HG03280 (cell line): ENCODE measurements at regions not wholly inside any gene's neighbourhood (a gene's known extent, or its start where the extent isn't known, plus 50 kb on each side); places are given as distances from the start of the nearest gene placed in this dataset.

Experiments used
- ATAC-seq: cut with Tn5 transposase; IDR thresholded peaks from one replicate; pipeline ENCODE4 v1.9.1; 2021; ENCODE audit warnings: mild to moderate bottlenecking, moderate library complexity; ENCODE audit not compliant: unreplicated experiment

GRCh38 chr14:42710071-42710470 lies 1103.4 kb downstream of the LRFN5 start:
- no peak for ATAC-seq

GRCh38 chr14:42703501-42703900 lies 1096.8 kb downstream of the LRFN5 start:
- ATAC-seq, result no peak

DNA sequence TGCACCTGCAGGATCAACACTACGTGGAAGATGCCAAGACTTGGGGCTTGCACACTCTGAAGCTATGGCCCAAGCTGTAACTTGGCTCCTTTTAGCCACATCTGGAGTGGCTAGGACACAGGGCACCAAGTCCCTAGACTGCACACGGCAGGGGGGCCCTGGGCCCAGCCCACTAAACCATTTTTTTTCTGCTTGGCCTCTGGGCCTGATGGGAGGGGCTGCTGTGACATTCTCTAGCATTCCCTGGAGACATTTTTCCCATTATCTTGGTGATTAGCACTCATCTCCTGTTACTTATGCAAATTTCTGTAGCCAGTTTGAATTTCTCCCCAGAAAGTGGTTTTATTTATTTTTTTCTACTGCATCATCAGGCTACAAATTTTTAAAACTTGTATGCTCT lies 1080.7 kb downstream of the LRFN5 start:
- ATAC-seq, result no peak

DNA sequence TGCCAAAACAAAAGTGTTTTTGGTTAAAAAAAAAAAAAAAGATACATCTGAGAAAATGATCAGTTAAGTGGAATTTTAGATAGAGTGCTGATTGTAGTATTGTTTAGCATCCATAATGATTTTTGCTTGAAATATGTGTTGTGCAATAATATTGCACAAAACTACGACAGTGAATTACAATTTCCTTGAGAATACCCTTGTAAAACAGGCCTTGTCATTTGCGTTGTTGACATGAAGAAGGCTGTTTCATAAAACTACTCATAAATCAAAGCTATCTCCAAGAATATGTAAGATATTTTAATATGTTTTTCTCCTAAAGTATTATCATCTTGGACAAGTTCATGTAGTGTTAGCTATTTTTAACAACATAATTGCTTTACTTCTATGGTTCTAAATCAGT lies 1077.0 kb downstream of the LRFN5 start:
- ATAC-seq, result no peak

GRCh38 chr14:42676636-42677035 lies 1070.0 kb downstream of the LRFN5 start:
- ATAC-seq, result no peak

- no peak for ATAC-seq
Observed at GRCh38 chr14:42673963-42674362, 1067.3 kb downstream of the LRFN5 start.

- no peak for ATAC-seq
Observed at GRCh38 chr14:42671636-42672035, 1065.0 kb downstream of the LRFN5 start.

GRCh38 chr14:42665083-42665482 lies 1058.4 kb downstream of the LRFN5 start:
- no peak for ATAC-seq

GRCh38 chr14:42664190-42664589 lies 1057.5 kb downstream of the LRFN5 start:
- ATAC-seq, result no peak

- no peak for ATAC-seq
Observed at GRCh38 chr14:42654707-42655106, 1048.0 kb downstream of the LRFN5 start.

- no peak for ATAC-seq
Observed at GRCh38 chr14:42642787-42643186, 1036.1 kb downstream of the LRFN5 start.

DNA sequence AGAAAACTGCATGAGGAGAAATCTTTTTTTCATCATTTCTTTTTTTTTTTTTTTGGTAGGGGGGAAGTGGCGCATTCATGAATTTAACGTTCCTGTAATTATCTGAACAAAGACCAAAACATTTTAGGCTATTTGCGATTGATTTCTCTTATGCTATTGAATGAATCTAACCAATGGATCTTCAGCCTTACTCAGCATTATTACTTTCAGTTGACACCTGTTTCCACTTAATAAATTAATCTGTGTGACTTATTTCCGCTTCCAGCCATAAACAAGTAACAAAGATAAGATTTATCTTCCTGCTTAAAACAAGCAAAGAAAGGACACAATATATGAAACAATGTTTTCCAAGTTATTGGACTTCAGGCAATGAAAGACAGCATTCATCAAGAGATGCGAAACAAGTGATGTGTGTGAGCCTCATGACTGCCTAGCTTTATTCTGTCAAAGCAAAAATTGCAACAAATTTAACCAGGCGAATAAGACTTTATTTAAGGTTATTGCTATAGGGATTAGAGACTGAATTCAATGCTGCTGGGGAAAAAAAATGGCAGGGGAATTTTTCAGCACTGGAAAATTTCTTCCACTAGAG lies 1026.9 kb downstream of the LRFN5 start:
- no peak for ATAC-seq

- ATAC-seq, result no peak
Observed at GRCh38 chr14:42629553-42629952, 1022.9 kb downstream of the LRFN5 start.

DNA sequence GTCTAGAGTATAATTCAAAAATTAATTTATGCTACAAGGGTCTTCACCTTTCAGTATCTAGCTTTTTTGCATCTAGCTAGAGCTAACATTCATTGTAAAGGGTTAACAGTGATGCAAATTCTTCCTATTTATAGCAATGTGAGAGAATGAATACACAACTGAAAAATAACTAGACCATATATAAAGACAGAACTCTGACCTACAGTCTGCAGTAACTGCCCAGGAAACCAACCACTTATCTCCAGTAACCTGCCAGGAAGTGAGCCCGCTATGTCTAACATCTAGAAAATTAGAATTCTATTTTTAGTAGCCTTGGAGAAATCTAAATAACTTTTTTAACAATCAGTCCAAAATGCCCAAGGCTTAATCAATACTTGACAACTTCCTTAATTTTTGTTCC lies 1021.9 kb downstream of the LRFN5 start:
- ATAC-seq, result no peak

DNA sequence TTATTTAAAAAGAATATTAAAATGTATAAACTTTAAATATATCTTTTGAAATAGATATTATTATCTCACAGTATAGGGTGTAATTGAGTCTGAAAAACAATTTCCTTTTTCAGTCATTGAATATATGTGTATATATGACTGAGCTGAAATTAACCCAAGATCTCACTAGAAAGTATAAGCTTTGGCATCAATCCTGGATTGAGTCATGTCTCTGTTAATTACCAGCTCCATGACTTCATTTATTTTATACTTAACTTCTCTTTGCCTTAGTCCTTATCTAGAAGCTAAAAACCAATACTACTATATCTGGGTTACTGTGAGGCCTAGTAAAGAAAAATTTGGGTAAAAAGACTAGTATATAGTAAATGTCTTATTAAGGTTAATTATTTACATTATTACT lies 1020.3 kb downstream of the LRFN5 start:
- ATAC-seq, result no peak

DNA sequence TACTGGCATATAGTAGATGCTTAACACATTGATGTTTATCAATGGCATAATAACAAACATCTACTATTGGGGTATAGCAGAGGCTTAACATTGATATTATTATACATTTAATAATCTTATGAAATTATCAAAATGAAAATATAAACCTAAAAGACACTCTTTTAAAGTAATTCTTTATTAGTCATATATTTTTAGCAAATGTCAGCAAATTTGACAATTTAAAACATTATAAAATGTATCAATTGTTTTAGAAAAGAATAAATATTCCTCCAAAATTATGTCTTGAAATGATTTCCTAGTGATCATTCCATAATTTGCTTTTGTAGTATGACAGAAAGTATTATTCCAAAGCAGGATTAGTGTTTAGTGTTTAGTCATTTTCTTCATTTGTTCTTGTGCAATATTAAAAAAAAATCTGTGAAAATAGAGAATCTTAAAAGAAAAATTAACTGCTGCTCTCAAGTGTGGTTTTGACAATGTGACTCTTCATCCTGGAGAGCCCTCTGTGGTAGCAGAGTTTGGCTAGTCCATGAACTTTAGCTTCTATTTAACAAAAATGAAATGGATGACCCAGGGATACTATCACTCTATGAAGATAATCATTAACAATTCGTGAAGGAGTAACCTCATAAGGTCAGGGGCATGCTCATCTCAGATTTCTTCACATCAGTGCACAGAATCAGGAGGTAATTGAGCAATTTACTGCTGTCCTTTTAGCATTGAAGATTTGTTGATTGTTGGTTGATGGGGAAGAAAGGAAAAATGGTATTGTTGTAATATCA lies 1018.5 kb downstream of the LRFN5 start:
- ATAC-seq, result no peak

DNA sequence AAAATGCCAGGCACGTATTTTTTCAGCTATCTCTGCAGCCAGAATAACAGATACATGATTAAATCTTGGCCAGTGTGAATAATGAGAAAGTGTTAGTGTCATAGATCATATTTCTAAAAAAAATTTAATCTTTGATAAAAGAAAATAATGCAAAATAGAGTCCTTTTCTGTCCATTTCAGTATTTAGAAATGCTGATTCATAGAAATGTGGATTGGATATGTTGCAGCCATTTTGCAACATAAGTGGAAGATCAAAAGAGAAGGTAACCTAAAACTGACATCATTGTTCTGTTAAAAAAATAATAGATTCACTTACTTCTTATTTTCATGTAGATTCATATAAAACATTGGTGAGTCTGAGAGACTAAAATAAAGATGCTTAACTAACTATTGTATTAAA lies 1010.3 kb downstream of the LRFN5 start:
- no peak for ATAC-seq

DNA sequence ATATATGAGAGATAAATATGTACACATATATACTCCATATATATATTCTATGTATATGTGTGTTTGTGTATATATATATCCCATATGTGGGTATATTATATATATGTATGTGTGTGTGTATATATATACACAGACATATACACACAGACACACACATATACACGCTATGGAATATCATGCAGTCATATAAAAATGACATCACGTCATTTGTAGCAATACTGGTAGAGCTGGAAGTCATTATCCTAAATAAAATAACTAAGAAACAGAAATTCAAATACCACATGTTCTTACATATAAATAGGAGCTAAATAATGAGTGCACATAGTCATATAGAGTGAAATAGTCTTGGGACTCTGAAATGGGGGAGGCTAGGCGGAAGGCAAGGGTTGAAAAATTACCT lies 1000.2 kb downstream of the LRFN5 start:
- no peak for ATAC-seq

DNA sequence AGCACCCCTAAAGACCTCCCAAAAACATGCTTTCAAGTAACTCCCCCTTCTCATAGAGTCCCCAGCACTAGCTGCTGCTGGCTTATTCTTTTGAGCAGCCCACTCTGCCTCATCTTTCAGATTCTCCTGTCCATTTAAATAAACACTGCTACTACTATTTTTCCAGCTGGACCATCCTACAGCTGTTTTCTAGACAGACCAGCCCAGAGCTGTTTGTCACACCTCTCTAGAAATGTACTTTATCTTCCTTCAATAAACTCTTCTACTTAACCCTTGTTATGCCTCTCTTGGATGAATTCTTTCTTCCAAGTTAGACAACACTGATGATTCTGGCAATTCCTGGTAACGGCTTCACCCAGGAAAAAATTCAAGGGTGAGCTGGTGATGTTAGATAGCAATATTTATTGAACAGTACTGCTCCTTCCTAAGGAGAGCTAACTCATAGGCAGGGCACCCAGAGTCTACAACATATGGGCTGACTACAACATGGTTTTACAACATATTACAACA lies 995.7 kb downstream of the LRFN5 start:
- ATAC-seq, result no peak

- no peak for ATAC-seq
Observed at GRCh38 chr14:42572032-42572431, 965.4 kb downstream of the LRFN5 start.

GRCh38 chr14:42569227-42569626 lies 962.6 kb downstream of the LRFN5 start:
- ATAC-seq, result no peak

- ATAC-seq, result no peak
Observed at GRCh38 chr14:42565556-42565955, 958.9 kb downstream of the LRFN5 start.

DNA sequence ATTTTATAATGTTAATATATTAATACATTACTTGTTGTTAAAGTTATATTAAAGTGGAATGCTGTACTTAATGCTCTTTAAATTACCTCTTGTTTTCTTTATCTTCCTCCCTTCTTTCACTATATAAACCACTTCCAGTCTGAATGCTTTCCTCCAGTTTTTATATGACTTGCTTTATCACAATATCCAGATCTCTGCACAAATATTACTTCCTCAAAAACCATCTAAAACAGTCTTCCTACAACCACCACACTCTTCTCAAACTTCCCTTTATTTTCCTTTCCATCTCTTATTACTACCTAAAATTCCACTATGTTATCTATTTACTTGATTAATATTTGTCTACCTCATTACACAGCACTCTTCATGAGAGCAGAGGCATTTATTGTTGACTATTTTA lies 956.6 kb downstream of the LRFN5 start:
- no peak for ATAC-seq
